DND-41 (cell line): ENCODE measurements at regions not wholly inside any gene's neighbourhood (a gene's known extent, or its start where the extent isn't known, plus 50 kb on each side); places are given as distances from the start of the nearest gene placed in this dataset.

Experiments
- CTCF ChIP-seq: IDR thresholded peaks from 2 replicates; pipeline ENCODE4 v1.5.1; 2012; ENCODE audit warnings: borderline replicate concordance, low read length, moderate library complexity, mild to moderate bottlenecking; ENCODE audit not compliant: poor library complexity, severe bottlenecking; ENCODE audit errors: extremely low read depth
- EZH2 ChIP-seq: IDR thresholded peaks from 3 replicates; pipeline ENCODE4 v1.6.1; 2012; ENCODE audit warnings: borderline replicate concordance, low read depth, mild to moderate bottlenecking, moderate library complexity, low read length, inconsistent platforms; ENCODE audit not compliant: severe bottlenecking

GRCh38 chr1:234875953-234876855 lies 252.4 kb downstream of the TOMM20 start:
- no peak for TF ChIP-seq CTCF
- no peak for TF ChIP-seq EZH2
